ENCODE measurements at regions not wholly inside any gene's neighbourhood (a gene's known extent, or its start where the extent isn't known, plus 50 kb on each side); places are given as distances from the start of the nearest gene placed in this dataset.

DNA sequence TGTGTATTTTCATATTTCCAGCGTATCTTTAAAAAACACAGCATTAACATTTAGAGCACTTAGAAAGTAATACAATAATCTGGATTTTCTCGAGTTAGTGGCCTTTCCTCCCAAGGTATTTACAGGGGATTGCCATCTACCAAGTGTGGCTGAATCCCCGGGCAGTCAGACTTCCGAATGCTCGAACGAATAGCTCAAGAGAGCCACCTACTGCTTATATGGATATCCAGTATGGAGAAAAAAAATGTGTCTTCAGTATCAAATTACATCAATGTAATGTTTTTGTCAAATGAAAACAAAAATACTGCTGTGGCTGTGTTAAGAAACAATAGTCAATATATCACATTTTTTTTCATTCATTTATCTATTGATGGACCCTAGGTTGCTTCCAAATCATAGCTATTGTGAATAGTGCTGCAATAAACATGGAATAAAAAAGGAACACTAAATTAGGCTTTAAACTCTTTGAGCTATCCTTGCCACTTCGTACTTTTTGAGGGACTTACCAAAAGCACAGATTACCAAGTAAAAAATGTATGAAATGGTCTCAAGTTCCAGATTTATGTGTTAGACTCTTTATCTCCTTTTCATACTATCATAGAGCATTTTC lies 654.5 kb upstream of the PTCHD4 start:
- TF ChIP-seq EZH2phosphoT487 (IDR thresholded peaks at IDR 0.05; ENCODE audit: insufficient read depth, low read depth): no peak
- TF ChIP-seq EZH2 (IDR thresholded peaks at IDR 0.05; ENCODE audit: insufficient read depth, poor library complexity, severe bottlenecking): no peak

Measured in GM23248 (cell line).